ENCODE measurements at regions not wholly inside any gene's neighbourhood (a gene's known extent, or its start where the extent isn't known, plus 50 kb on each side); places are given as distances from the start of the nearest gene placed in this dataset.

GRCh38 chr1:5368201-5368600 is 624.0 kb downstream of the NPHP4 start:
- no peak overlapping the region for H3K27ac ChIP-seq
- DNase-seq (ENCODE audit: low spot score), result no peak
- no peak for TF ChIP-seq CTCF (IDR thresholded peaks at IDR 0.05)
- H3K4me3 ChIP-seq, result no peak overlapping the region

GRCh38 chr1:5367306-5367705 is 624.9 kb downstream of the NPHP4 start:
- Histone ChIP-seq H3K4me3 (no peak overlapping the region), H3K27ac (no peak overlapping the region)
- no peak for TF ChIP-seq CTCF (IDR thresholded peaks at IDR 0.05)
- DNase-seq (ENCODE audit: low spot score), result no peak

- Histone ChIP-seq H3K4me3 (no peak overlapping the region), H3K27ac (no peak overlapping the region)
- no peak for DNase-seq (ENCODE audit: low spot score)
- no peak for TF ChIP-seq CTCF (IDR thresholded peaks at IDR 0.05)
Observed at GRCh38 chr1:5365751-5366150, 626.5 kb downstream of the NPHP4 start.

- H3K27ac ChIP-seq, result no peak overlapping the region
- DNase-seq (ENCODE audit: low spot score), result no peak
- H3K4me3 ChIP-seq, result no peak overlapping the region
- TF ChIP-seq CTCF (IDR thresholded peaks at IDR 0.05), result no peak
Observed at GRCh38 chr1:5364591-5364990, 627.6 kb downstream of the NPHP4 start.

GRCh38 chr1:5354681-5355080 is 637.5 kb downstream of the NPHP4 start:
- no peak for TF ChIP-seq CTCF (IDR thresholded peaks at IDR 0.05)
- no peak for DNase-seq (ENCODE audit: low spot score)

GRCh38 chr1:5351366-5351765 is 640.9 kb downstream of the NPHP4 start:
- Histone ChIP-seq H3K27ac (no peak overlapping the region), H3K4me3 (no peak overlapping the region)
- TF ChIP-seq CTCF (IDR thresholded peaks at IDR 0.05), result no peak
- no peak for DNase-seq (ENCODE audit: low spot score)

More at GRCh38 chr1:5354681-5355080, 637.5 kb downstream of the NPHP4 start:
- Histone ChIP-seq H3K27ac (no peak overlapping the region), H3K4me3 (no peak overlapping the region)

- Histone ChIP-seq H3K27ac (no peak overlapping the region), H3K4me3 (no peak overlapping the region)
- no peak for TF ChIP-seq CTCF (IDR thresholded peaks at IDR 0.05)
- no peak for DNase-seq (ENCODE audit: low spot score)
Observed at GRCh38 chr1:5349526-5349925, 642.7 kb downstream of the NPHP4 start.
